ENCODE measurements at regions not wholly inside any gene's neighbourhood (a gene's known extent, or its start where the extent isn't known, plus 50 kb on each side); places are given as distances from the start of the nearest gene placed in this dataset.

GRCh38 chr16:86026916-86027315 is 128.0 kb downstream of the IRF8 start:
- peaks cover 0 to 9% of the 10 kb centered on the region in 2 donors for H3K4me1 ChIP-seq
- no peak overlapping the region for H3K4me3 ChIP-seq (replicated peaks in 1 of 3)
- H3K27me3 ChIP-seq, result no peaks in the 10 kb centered on the region
- WGBS, 2 donors, result 75 to 77% methylated on average over 5 to 7 of the region's 7 CpGs
- intact Hi-C loops (cut with DNase I), result no loop called here
- no peaks in the 10 kb centered on the region for H3K9me3 ChIP-seq
- TF ChIP-seq POLR2A (IDR thresholded peaks at IDR 0.05) (no peak), CTCF (IDR thresholded peaks at IDR 0.05) (no peak)
- no peak overlapping the region for H3K27ac ChIP-seq
- DNase-seq, result no peak
- no peaks in the 10 kb centered on the region for H3K36me3 ChIP-seq

GRCh38 chr16:86027373-86028126 is 128.6 kb downstream of the IRF8 start:
- TF ChIP-seq POLR2A (IDR thresholded peaks at IDR 0.05), result no peak
- TF ChIP-seq CTCF (IDR thresholded peaks at IDR 0.05), result no peak
- no peak overlapping the region for H3K4me3 ChIP-seq (replicated peaks in 1 of 3)
- H3K9me3 ChIP-seq, result no peaks in the 10 kb centered on the region
- intact Hi-C loops (cut with DNase I), result no loop called here
- H3K4me1 ChIP-seq, result peaks cover 0 to 14% of the 10 kb centered on the region in 2 donors
- no peak overlapping the region for H3K27ac ChIP-seq
- no peaks in the 10 kb centered on the region for H3K27me3 ChIP-seq
- DNase-seq, result no peak
- 89 to 93% methylated on average over 11 of the region's 11 CpGs for WGBS, 2 donors
- H3K36me3 ChIP-seq, result no peaks in the 10 kb centered on the region

GRCh38 chr16:86029131-86029741 is 130.3 kb downstream of the IRF8 start:
- Histone ChIP-seq H3K4me3 (replicated peaks in 1 of 3) (no peak overlapping the region), H3K27ac (no peak overlapping the region), H3K36me3 (no peaks in the 10 kb centered on the region), H3K4me1 (peaks cover 5 to 23% of the 10 kb centered on the region in 2 donors), H3K27me3 (no peaks in the 10 kb centered on the region), H3K9me3 (no peaks in the 10 kb centered on the region)
- intact Hi-C loops (cut with DNase I), result no loop called here
- peak; percentile 12 to 23 for DNase-seq
- WGBS, 2 donors, result 18 to 21% methylated on average over 8 to 20 of the region's 20 CpGs
- TF ChIP-seq POLR2A (IDR thresholded peaks at IDR 0.05), result no peak
- no peak for TF ChIP-seq CTCF (IDR thresholded peaks at IDR 0.05)

GRCh38 chr16:86030116-86030515 is 131.2 kb downstream of the IRF8 start:
- 93 to 96% methylated on average over 10 of the region's 10 CpGs for WGBS, 2 donors
- no peaks in the 10 kb centered on the region for H3K36me3 ChIP-seq
- H3K27me3 ChIP-seq, result no peaks in the 10 kb centered on the region
- H3K4me3 ChIP-seq (replicated peaks in 1 of 3), result no peak overlapping the region
- TF ChIP-seq POLR2A (IDR thresholded peaks at IDR 0.05) (no peak), CTCF (IDR thresholded peaks at IDR 0.05) (no peak)
- H3K27ac ChIP-seq, result no peak overlapping the region
- peaks cover 5 to 23% of the 10 kb centered on the region in 2 donors for H3K4me1 ChIP-seq
- DNase-seq, result no peak
- intact Hi-C loops (cut with DNase I), result no loop called here
- no peaks in the 10 kb centered on the region for H3K9me3 ChIP-seq

GRCh38 chr16:86031141-86031678 is 132.2 kb downstream of the IRF8 start:
- intact Hi-C loops (cut with DNase I), result no loop called here
- no peak overlapping the region for H3K4me3 ChIP-seq (replicated peaks in 1 of 3)
- DNase-seq, result no peak
- no peak for TF ChIP-seq POLR2A (IDR thresholded peaks at IDR 0.05)
- no peak for TF ChIP-seq CTCF (IDR thresholded peaks at IDR 0.05)
- no peak overlapping the region for H3K27ac ChIP-seq
- H3K4me1 ChIP-seq, result peaks cover 5 to 23% of the 10 kb centered on the region in 2 donors
- H3K27me3 ChIP-seq, result no peaks in the 10 kb centered on the region
- H3K9me3 ChIP-seq, result no peaks in the 10 kb centered on the region
- no peaks in the 10 kb centered on the region for H3K36me3 ChIP-seq
- whole genome bisulfite sequencing, 2 donors, result 91 to 97% methylated on average over 5 of the region's 5 CpGs
